ENCODE measurements at regions not wholly inside any gene's neighbourhood (a gene's known extent, or its start where the extent isn't known, plus 50 kb on each side); places are given as distances from the start of the nearest gene placed in this dataset.

GRCh38 chrX:113962343-113962742, 621.5 kb upstream of the HTR2C start:
- Histone ChIP-seq H3K36me3 (ENCODE audit: insufficient read depth) (no peaks in the 10 kb centered on the region), H3K27ac (ENCODE audit: low read depth) (peak overlapping the region; percentile 14; the same call in 1 of the 2 replicates), H3F3A (replicated peaks; ENCODE audit: low read depth) (0 out of 2 replicates have a peak, but pooled peaks cover 3% of the 10 kb centered on the region), H3K4me1 (ENCODE audit: insufficient read depth) (peaks cover 32% of the 10 kb centered on the region), H2AFZ (no peak overlapping the region), H3K79me2 (replicated peaks; ENCODE audit: insufficient read depth) (peaks cover 46% of the 10 kb centered on the region), H3K4me3 (no peak overlapping the region), H3K27me3 (ENCODE audit: insufficient read depth) (no peaks in the 10 kb centered on the region), H3K9me2 (ENCODE audit: insufficient read depth) (no peaks in the 10 kb centered on the region), H4K20me1 (replicated peaks; ENCODE audit: insufficient read depth) (no peaks in the 10 kb centered on the region), H3K4me2 (no peak overlapping the region)
- no peak overlapping the region for H3K4me3 Mint-ChIP-seq
- H3K27me3 Mint-ChIP-seq (ENCODE audit: insufficient read depth, low read depth, poor library complexity): no peaks in the 10 kb centered on the region
- no peak overlapping the region for H3K27ac Mint-ChIP-seq
- peaks cover 16% of the 10 kb centered on the region for H3K4me1 Mint-ChIP-seq
- H3K9me3 Mint-ChIP-seq: no peaks in the 10 kb centered on the region; the same call in 2 of the 3 replicates
- TF ChIP-seq JUNB (IDR thresholded peaks at IDR 0.05; ENCODE audit: unreplicated experiment): no peak
- no peak for TF ChIP-seq ZNF114 (CRISPR knock-in tag; IDR thresholded peaks at IDR 0.05)
- no peak for TF ChIP-seq ZNF462 (CRISPR knock-in tag; IDR thresholded peaks at IDR 0.05)
- TF ChIP-seq REST (IDR thresholded peaks at IDR 0.05; ENCODE audit: unreplicated experiment): no peak
- TF ChIP-seq CTCF (conservative IDR thresholded peaks at IDR 0.05; ENCODE audit: low read depth in 2 of 2): no peak
- no peak for TF ChIP-seq EZH2phosphoT487 (IDR thresholded peaks at IDR 0.05; ENCODE audit: unreplicated experiment)
- no peak for TF ChIP-seq NANOG (IDR thresholded peaks at IDR 0.05; ENCODE audit: borderline replicate concordance)
- TF ChIP-seq ETS1 (IDR thresholded peaks at IDR 0.05): no peak
- TF ChIP-seq EZH2 (IDR thresholded peaks at IDR 0.05; ENCODE audit: low read depth, unreplicated experiment): no peak
- no peak for TF ChIP-seq POLR2AphosphoS5 (IDR thresholded peaks at IDR 0.05; ENCODE audit: low read depth)
- TF ChIP-seq ZNF331 (CRISPR knock-in tag; IDR thresholded peaks at IDR 0.05; ENCODE audit: low read depth): no peak
- no peak for TF ChIP-seq STAT1 (IDR thresholded peaks at IDR 0.05; ENCODE audit: unreplicated experiment)
- no peak for TF ChIP-seq CREB1 (CRISPR knock-in tag; IDR thresholded peaks at IDR 0.05; ENCODE audit: low read depth)
- peaks cover 7% of the 10 kb centered on the region; the same call in 2 of the 3 replicates for H3K36me3 Mint-ChIP-seq (ENCODE audit: low read depth)
- no peak for DNase-seq (ENCODE audit: low spot score)
- ATAC-seq: no peak

Measured in GM23338 (cell line).